SKM-1 treated with dmso at 0.1 percent for 144 hours (cell line): ENCODE measurements at regions not wholly inside any gene's neighbourhood (a gene's known extent, or its start where the extent isn't known, plus 50 kb on each side); places are given as distances from the start of the nearest gene placed in this dataset.
"Not testable (repeated sequence)": the region's sequence is repeated elsewhere in the genome, so short reads cannot be mapped to it uniquely, and the experiment has no call there.

Experiments
- DNase-seq: peaks from one replicate; lab custom pipeline; 2025; ENCODE audit not compliant: unreplicated experiment; lab: John Stamatoyannopoulos, UW

GRCh38 chr11:56883371-56883987 is 105.2 kb upstream of the OR5AK2 start:
- no peak for DNase-seq

- DNase-seq, result no peak
Measured at GRCh38 chr11:56876621-56877275, 112.0 kb upstream of the OR5AK2 start.

- DNase-seq, result no peak
Measured at GRCh38 chr11:56855217-56855616, 106.7 kb upstream of the OR9G4 start.

GRCh38 chr11:56852131-56852530 is 103.6 kb upstream of the OR9G4 start:
- no peak for DNase-seq

GRCh38 chr11:56849852-56850251 is 101.4 kb upstream of the OR9G4 start:
- DNase-seq, result no peak

- DNase-seq, result no peak
Measured at GRCh38 chr11:56849250-56849649, 100.8 kb upstream of the OR9G4 start.

GRCh38 chr11:56848141-56848809 is 99.8 kb upstream of the OR9G4 start:
- no peak for DNase-seq

- DNase-seq, result no peak
Measured at GRCh38 chr11:56846631-56847576, 98.4 kb upstream of the OR9G4 start.

GRCh38 chr11:56845121-56845732 is 96.7 kb upstream of the OR9G4 start:
- no peak for DNase-seq

- DNase-seq, result no peak
Measured at GRCh38 chr11:56843816-56844215, 95.3 kb upstream of the OR9G4 start.

GRCh38 chr11:56842814-56843794 is 94.6 kb upstream of the OR9G4 start:
- no peak for DNase-seq

- DNase-seq, result peak; percentile 43
Measured at GRCh38 chr11:56841210-56841810, 92.8 kb upstream of the OR9G4 start.

GRCh38 chr11:56827357-56827756 is 78.9 kb upstream of the OR9G4 start:
- not testable (repeated sequence) for DNase-seq

- no peak for DNase-seq
Measured at GRCh38 chr11:56819916-56820315, 71.4 kb upstream of the OR9G4 start.

GRCh38 chr11:56817661-56818060 is 69.2 kb upstream of the OR9G4 start:
- no peak for DNase-seq

- no peak for DNase-seq
Measured at GRCh38 chr11:56816259-56816658, 67.8 kb upstream of the OR9G4 start.

GRCh38 chr11:56808326-56808725 is 59.8 kb upstream of the OR9G4 start:
- DNase-seq, result no peak

GRCh38 chr11:56799691-56800210 is 51.3 kb upstream of the OR9G4 start:
- no peak for DNase-seq
